ENCODE measurements at regions not wholly inside any gene's neighbourhood (a gene's known extent, or its start where the extent isn't known, plus 50 kb on each side); places are given as distances from the start of the nearest gene placed in this dataset.

DNA sequence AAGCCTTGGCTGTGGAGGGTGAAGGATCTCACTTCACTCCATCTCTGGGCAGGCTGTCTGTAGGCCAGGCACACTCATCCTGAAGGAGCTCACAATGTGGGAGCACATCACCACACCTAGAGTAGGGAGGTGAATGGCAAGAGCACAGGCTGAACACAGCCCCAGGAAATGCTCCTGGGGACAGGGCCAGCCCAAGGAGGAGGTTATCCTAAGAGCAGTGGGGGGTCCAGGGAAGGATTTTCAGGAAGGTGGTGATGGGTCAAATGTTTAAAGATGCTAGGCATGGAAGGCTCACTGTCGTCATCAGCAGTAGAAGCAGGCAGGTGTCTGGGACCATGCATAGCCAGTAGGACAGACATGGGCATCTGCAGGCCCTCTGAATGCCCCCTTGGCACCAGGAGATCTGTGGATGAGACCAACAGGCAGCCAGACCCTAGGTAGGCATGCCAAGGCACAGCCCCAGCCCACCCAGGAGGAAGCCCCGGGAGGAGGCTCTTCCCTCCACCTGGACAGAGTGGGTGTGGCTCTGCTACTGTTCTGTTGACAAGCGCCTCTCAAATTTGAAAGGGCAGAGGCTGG, 91.7 kb upstream of the RAB6C start:
- no peak for TF ChIP-seq CTCF (IDR thresholded peaks at IDR 0.05)
- no peak for TF ChIP-seq POLR2A (IDR thresholded peaks at IDR 0.05)

All from thyroid gland (tissue), 4 donors.